ENCODE measurements at regions not wholly inside any gene's neighbourhood (a gene's known extent, or its start where the extent isn't known, plus 50 kb on each side); places are given as distances from the start of the nearest gene placed in this dataset.
"Not testable (repeated sequence)": the region's sequence is repeated elsewhere in the genome, so short reads cannot be mapped to it uniquely, and the experiment has no call there.

DNA sequence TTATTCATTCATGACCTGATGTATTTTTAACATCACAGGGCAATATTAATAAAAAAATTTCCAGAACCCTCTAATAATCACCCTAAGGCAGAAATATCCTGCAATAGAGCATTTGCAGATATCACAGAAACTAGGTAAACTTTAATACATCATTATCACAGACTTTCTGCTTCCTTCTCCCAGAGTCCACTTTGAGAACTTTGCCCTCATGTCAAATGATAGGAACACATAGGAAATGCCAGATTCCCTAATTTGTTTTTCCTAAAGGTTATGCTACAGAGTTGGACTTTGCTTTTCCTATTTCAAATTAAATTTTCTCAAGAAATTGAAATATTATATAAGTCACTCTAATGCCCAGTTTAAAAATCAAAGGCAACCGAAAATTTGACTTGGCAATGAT is 352.8 kb upstream of the LRP1B start:
- DNase-seq (ENCODE audit: low read depth), result no peak

DNA sequence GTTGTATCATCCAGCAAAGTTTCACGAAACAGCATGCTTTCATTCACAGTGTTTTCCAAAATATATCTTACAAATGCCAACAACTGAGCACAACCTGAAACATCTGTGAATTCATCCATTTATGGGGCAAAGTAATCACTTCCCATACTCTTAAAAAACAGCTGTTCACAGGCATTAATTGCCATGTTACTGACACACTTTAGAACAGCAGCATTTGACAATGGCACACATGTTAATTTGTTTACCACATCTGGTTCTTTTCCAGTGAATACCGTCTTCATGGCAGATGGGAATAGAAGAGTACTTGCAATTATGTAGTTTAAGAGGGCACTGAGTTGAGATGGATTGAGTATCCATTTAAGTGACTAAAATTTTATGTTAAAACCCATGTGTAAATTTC is 347.4 kb upstream of the LRP1B start:
- DNase-seq (ENCODE audit: low read depth), result no peak

DNA sequence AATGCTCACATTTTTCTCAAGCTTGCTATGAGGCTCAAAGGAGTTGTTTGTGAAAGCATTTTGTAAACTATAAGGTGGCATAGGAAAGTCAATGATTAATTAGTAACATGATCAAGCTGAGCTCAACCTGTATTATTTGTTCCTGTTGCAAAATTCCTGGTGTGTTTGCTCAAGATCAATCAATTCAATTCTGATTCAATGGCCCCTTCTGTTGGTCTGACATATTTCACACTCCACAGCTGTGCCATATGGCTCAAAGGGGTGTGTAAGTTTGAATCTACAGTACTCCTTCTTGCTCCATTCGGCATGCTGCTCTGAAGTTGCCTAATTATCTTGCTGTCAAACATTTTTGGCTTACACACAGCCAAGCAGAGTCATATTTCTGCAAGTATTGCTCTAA is 341.6 kb upstream of the LRP1B start:
- no peak for DNase-seq (ENCODE audit: low read depth)

- no peak for DNase-seq (ENCODE audit: low read depth)
These were observed 336.5 kb upstream of the LRP1B start for GRCh38 chr2:142467321-142467720.

DNA sequence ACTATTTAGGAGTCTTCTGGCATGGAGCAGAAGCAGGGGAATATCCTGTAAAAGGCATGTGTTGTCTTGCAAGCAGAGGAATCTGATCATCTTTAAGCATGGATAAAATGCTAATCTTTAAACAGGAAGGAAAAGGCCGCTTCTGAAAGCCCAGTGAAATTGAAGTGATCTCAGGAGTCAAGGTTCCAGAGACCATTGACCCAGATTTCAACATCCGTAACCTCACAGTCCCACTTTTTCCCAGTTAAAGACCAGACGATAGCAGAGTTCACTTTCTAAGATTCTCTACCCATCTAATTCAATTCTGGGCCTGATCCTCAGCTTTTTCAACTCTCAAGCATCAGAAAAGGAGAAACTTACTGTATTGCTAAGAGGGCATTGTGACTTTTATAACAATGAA is 332.2 kb upstream of the LRP1B start:
- no peak for DNase-seq (ENCODE audit: low read depth)

DNA sequence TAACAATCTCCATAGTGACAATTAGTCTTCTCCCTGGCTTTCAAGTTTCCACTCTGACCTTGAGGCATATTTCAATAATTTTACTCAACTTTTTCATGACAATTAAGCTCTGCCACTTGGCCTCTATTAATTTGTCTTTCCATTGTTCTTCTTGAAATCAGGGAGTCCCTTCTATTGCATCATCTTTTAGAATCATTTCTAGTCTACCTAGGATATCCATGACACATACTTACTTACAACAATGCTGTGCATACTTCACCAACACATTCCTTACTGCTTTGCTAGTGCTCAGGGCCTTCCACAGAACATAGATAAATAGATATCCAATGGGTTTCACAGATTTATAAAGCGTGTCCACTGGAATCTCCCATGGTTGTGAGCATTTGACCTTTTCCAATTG is 331.5 kb upstream of the LRP1B start:
- DNase-seq (ENCODE audit: low read depth), result no peak

- DNase-seq (ENCODE audit: low read depth), result no peak
These were observed 314.8 kb upstream of the LRP1B start for GRCh38 chr2:142445551-142446072.

GRCh38 chr2:142445023-142445422 is 314.2 kb upstream of the LRP1B start:
- DNase-seq (ENCODE audit: low read depth), result no peak

DNA sequence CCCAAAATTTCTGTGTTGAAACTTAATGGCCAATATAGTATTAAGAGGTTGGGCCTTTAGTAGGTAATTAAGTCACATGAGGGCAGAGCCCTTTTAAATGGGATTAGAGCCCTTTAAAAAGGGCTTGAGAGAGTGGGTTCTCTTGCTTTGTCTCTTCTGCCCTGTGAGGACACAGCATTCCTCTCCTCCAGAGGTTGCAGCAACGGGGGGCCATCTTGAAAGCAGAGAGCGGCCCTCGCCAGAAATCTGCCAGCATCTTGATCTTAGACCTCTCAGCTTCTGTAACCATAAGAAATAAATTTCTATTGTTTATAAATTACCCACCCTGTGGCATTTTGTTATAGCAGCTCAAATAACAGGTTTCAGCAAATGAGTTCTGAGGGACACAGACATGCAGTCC is 305.0 kb upstream of the LRP1B start:
- no peak for DNase-seq (ENCODE audit: low read depth)

DNA sequence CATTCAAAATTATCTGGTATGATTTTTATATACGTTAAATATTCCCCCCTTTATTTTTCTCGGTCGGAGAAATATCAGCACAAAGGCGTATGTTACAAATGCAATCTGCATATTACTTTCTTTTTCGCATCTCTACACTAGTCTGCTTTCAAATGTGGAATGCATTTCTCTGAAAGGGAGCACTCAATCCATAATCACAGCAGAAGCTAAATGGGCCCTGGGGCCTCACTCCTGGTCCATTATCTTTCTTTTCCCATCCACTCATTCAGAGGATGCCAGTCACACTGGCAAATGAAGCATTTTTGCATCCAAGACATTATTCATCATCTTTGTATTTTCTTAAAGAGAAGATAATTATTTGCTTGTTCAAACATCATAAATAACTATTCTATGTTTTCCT is 295.2 kb upstream of the LRP1B start:
- no peak for DNase-seq (ENCODE audit: low read depth)

DNA sequence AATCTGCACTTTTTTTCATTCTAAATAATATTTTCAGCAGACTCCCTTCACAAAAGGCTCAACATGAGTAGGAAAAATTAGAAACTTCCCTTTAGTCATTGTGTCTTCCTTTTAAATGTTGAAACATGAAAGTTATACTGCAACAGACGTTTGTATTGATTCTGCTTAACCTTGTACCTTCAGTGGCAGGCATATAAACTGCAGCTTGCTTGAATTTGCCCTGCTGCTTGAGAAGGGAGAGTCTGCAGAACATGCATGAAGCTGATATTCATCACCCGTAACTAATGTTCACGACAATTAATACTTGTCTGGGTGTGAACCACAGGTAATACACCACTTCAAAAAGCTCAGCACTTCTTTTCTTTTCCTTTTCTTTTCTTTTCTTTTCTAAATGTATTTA is 294.7 kb upstream of the LRP1B start:
- DNase-seq (ENCODE audit: low read depth), result no peak

DNA sequence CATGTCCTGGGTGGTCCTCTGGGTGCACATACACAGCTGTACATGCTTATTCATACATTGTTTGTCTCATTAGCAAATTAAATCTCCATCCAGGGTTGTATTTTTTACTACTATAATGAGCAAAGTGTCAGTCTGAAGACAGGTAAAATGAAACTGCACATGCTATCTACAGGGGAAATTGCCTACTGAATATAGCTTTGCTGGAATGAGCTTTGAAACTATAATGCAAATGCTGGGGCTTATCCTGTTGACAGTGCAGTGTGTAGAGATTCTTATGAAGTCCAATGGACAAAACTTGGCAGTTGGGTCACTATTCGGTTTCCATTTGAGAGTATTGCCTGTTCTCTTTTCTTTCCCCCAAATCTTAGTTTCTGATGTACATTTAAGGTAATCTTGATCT is 292.8 kb upstream of the LRP1B start:
- no peak for DNase-seq (ENCODE audit: low read depth)

DNA sequence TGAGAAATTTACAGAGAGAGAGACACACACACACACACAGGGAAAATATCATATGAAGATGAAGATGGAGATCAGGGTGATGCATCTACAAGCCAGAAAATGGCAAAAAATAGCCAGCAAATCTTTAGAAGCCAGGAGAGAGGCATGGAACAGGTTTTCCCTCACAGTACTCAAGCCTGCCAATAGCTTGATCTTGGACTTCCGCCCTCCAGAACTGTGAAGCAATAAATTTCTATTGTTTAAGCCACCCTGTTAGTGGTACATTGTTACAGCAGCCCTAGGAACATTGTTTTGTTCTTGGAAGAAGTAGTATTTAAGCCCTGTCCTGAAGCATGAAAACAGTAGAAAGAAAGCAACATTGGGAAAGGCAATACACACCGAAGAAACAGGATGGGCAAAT is 292.0 kb upstream of the LRP1B start:
- no peak for DNase-seq (ENCODE audit: low read depth)

GRCh38 chr2:142422041-142422440 is 291.2 kb upstream of the LRP1B start:
- DNase-seq (ENCODE audit: low read depth), result no peak

- not testable (repeated sequence) for DNase-seq (ENCODE audit: low read depth)
These were observed 287.9 kb upstream of the LRP1B start for GRCh38 chr2:142418699-142419098.

- DNase-seq (ENCODE audit: low read depth), result no peak
These were observed 286.2 kb upstream of the LRP1B start for GRCh38 chr2:142416996-142417395.

GRCh38 chr2:142415461-142415860 is 284.6 kb upstream of the LRP1B start:
- no peak for DNase-seq (ENCODE audit: low read depth)

DNA sequence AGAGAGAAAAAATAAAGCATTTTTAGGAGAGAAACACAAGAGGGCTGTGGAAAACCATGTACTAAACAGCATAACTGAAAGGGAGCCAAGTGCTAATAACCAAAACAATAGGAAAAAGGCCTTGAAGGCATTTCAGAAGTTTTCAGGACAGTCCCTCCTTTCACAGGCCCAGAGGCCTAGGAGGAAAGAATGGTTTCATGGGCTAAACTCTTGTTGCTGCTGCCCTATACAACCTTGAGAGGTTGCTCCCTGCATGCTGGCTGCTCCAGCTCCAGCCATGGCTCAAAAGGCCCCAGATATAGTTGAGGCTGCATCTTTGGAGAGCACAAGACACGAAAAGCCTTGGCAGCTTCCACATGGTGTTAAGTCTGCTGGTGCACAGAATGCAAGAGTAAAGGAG is 267.4 kb upstream of the LRP1B start:
- DNase-seq (ENCODE audit: low read depth), result no peak

GRCh38 chr2:142395291-142395690 is 264.5 kb upstream of the LRP1B start:
- no peak for DNase-seq (ENCODE audit: low read depth)

- DNase-seq (ENCODE audit: low read depth), result no peak
These were observed 249.6 kb upstream of the LRP1B start for GRCh38 chr2:142380372-142380771.

- not testable (repeated sequence) for DNase-seq (ENCODE audit: low read depth)
These were observed 231.3 kb upstream of the LRP1B start for GRCh38 chr2:142362069-142362468.

DNA sequence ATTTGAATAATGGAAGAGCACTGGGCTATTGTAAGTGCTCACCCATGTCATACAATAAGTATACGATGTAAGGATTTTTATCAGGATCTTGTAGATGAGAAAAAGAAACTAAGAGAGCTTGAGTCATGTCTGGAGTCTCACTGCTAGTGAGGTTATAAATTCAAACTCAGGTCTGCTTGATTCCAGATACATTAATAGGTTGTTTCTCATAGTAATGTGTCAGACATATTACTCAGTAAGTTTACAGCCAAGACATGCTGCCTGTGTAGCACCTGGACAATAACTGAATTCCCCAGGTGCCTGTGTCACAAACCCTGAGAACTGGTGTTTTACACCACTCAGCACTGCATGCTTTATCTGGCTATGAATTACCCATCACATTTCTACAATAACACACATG is 216.9 kb upstream of the LRP1B start:
- no peak for DNase-seq (ENCODE audit: low read depth)

- no peak for DNase-seq (ENCODE audit: low read depth)
These were observed 208.4 kb upstream of the LRP1B start for GRCh38 chr2:142339261-142339660.

DNA sequence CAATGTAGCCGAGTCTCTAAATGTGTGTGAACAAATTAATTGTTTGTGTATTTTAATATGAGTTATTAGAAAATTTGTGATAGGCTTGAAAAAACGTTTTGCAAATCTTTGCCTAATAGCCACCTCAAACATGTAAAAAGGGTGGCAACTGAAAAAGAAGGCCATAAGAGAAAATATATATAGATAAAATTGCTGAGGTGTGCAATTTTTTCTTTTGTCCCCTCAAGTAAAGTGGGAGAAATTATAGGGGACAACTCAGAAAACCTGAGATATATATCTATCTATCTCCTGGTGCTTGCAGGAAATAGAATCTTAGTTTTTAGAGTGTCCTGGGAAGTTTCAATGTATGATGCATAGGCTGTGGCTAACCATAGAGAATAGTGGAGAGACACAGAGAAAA is 201.4 kb upstream of the LRP1B start:
- no peak for DNase-seq (ENCODE audit: low read depth)

GRCh38 chr2:142330458-142330857 is 199.6 kb upstream of the LRP1B start:
- DNase-seq (ENCODE audit: low read depth), result no peak
